ENCODE measurements at regions not wholly inside any gene's neighbourhood (a gene's known extent, or its start where the extent isn't known, plus 50 kb on each side); places are given as distances from the start of the nearest gene placed in this dataset.

GRCh38 chr4:58807843-58808615 lies 1697.8 kb upstream of the IGFBP7 start:
- Mint-ChIP-seq H3K9me3 (no peaks in the 10 kb centered on the region), H3K4me3 (no peak overlapping the region), H3K27me3 (ENCODE audit: low read depth) (no peaks in the 10 kb centered on the region), H3K27ac (peak overlapping the region in 1 of 3 experiments; percentile 30; a peak in 1 of 7 replicates), H3K4me1 (peaks cover 5 to 7% of the 10 kb centered on the region in 2 experiments), H3K36me3 (ENCODE audit: insufficient read depth in 1 of 3, low read depth in 3 of 3) (no peaks in the 10 kb centered on the region)
- Histone ChIP-seq H3K9ac (ENCODE audit: extremely low read depth, insufficient read length, low read length) (no peak overlapping the region), H3K4ac (ENCODE audit: low read depth, low read length) (no peak overlapping the region), H4K91ac (ENCODE audit: insufficient read length, low read depth, low read length) (no peak overlapping the region), H2BK12ac (ENCODE audit: insufficient read length, low read depth, low read length) (no peak overlapping the region), H4K8ac (replicated peaks; ENCODE audit: insufficient read length, low read depth, low read length) (no peak overlapping the region), H3T11ph (ENCODE audit: low read length) (no peak overlapping the region), H4K20me1 (ENCODE audit: control insufficient read depth, insufficient read depth, insufficient read length) (no peaks in the 10 kb centered on the region), H3K18ac (ENCODE audit: insufficient read length, low read depth, low read length) (no peak overlapping the region), H3K9me3 (ENCODE audit: control insufficient read depth, low read depth, low read length) (no peaks in the 10 kb centered on the region), H3K23me2 (ENCODE audit: insufficient read length, low read depth, low read length, poor library complexity, severe bottlenecking) (no peaks in the 10 kb centered on the region), H3K14ac (ENCODE audit: insufficient read depth, low read length) (no peak overlapping the region), H3K79me2 (ENCODE audit: insufficient read depth, low read length) (no peaks in the 10 kb centered on the region), H3K23ac (ENCODE audit: insufficient read length, low read depth, low read length) (no peak overlapping the region), H2AFZ (ENCODE audit: low read length) (no peak overlapping the region), H3K56ac (ENCODE audit: insufficient read length, low read depth, low read length) (no peak overlapping the region), H2BK120ac (ENCODE audit: low read depth, low read length, poor library complexity, severe bottlenecking) (no peak overlapping the region), H3K27me3 (ENCODE audit: insufficient read depth, low read length) (no peaks in the 10 kb centered on the region), H2AK5ac (ENCODE audit: insufficient read length, low read length) (no peak overlapping the region), H4K5ac (ENCODE audit: insufficient read length, low read depth, low read length) (no peak overlapping the region), H2BK5ac (ENCODE audit: insufficient read length, low read length) (no peak overlapping the region), H3K4me1 (ENCODE audit: insufficient read depth, low read length) (peaks cover 3% of the 10 kb centered on the region; the same call in 1 of the 2 replicates), H2BK20ac (ENCODE audit: low read depth, low read length, poor library complexity, severe bottlenecking) (no peak overlapping the region), H3K4me2 (ENCODE audit: insufficient read depth, insufficient read length, low read length) (no peak overlapping the region), H3K79me1 (ENCODE audit: insufficient read depth, low read depth, low read length, poor library complexity, severe bottlenecking) (no peaks in the 10 kb centered on the region), H2BK15ac (ENCODE audit: low read depth, low read length) (no peak overlapping the region), H3K27ac (ENCODE audit: insufficient read length, low read depth, low read length) (no peak overlapping the region)
- no peak for TF ChIP-seq CTCF (conservative IDR thresholded peaks at IDR 0.05)
- DNase-seq, result no peak
- no CpG with 5 or more reads among the region's 2 CpGs for WGBS (ENCODE audit: extremely low coverage, insufficient read length, low lambda C conversion rate)
